ENCODE measurements at regions not wholly inside any gene's neighbourhood (a gene's known extent, or its start where the extent isn't known, plus 50 kb on each side); places are given as distances from the start of the nearest gene placed in this dataset.

DNA sequence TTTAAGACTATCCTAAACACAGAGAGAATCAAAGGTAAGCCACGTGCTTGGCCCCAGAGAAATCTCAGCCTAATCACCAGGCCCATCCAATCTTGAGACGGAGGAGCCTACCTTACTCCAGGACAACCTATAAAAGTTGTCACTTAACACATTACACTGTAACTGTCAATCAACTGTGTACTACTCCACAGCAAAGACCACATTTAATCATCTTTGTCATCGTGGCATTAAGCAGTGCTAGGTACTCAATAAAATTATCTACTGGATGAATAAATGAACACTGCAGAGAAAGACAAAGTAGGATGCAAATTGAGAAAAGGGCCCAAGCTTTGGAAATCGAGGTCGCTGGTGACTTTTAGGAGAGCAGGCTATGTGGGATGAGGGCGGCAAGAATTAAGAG lies 466.7 kb downstream of the SHQ1 start:
- H3K4me1 Mint-ChIP-seq (ENCODE audit: low read depth), result peaks cover 89% of the 10 kb centered on the region
- DNase-seq (no peak), ATAC-seq (replicated peaks in 1 of 2) (no peak)
- peak overlapping the region; percentile 39 for H3K27ac Mint-ChIP-seq
- peaks cover 5 to 22% of the 10 kb centered on the region in 2 donors for H3K36me3 Mint-ChIP-seq (ENCODE audit: insufficient read depth in 2 of 2)
- H3K27me3 Mint-ChIP-seq (ENCODE audit: low read depth), result no peaks in the 10 kb centered on the region
- H3K4me3 Mint-ChIP-seq, result no peak overlapping the region
- no peaks in the 10 kb centered on the region for H3K9me3 Mint-ChIP-seq

DNA sequence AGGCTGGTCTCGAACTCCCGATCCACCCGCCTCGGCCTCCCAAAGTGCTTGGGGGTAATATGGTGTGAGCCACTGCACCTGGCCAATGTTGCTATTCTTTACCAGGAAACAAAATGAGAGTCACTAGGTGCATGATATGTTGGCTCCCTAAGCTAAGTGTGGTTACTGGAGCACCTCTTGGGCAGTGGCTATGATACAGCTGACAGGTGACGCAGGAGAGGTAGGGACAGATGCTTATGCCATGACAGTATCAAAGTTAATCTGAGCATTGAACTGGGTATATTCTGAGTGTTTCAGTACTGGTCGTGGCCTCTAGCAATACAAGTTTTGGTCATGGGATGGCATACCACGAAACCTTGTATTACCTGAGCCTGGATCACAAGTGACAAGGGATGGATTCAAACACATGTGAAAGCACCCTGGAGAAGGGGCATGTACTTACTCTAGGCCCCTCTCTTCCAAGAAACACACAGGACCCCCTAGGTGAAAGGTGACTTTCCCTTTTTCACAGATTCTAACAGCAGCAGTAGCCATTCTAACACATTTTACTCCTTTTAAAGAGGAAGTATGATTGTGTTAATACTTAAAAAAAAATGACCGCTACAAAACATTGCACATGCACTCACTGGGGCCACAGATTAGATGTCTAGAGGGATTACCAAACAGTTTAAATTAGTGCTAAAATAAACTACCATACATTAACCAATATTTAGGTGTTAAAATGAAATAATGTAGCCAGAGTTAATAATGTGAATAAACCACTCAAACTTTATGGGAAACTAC lies 467.3 kb downstream of the SHQ1 start:
- DNase-seq (no peak), ATAC-seq (replicated peaks in 1 of 2) (peak; percentile 34 to 43)
- peak overlapping the region; percentile 39 for H3K27ac Mint-ChIP-seq
- no peak overlapping the region for H3K4me3 Mint-ChIP-seq
- H3K4me1 Mint-ChIP-seq (ENCODE audit: low read depth), result peaks cover 89% of the 10 kb centered on the region
- H3K27me3 Mint-ChIP-seq (ENCODE audit: low read depth), result no peaks in the 10 kb centered on the region
- no peaks in the 10 kb centered on the region for H3K9me3 Mint-ChIP-seq
- peaks cover 4 to 20% of the 10 kb centered on the region in 2 donors for H3K36me3 Mint-ChIP-seq (ENCODE audit: insufficient read depth in 2 of 2)

GRCh38 chr3:72380193-72380592 lies 468.1 kb downstream of the SHQ1 start:
- peaks cover 93% of the 10 kb centered on the region for H3K4me1 Mint-ChIP-seq (ENCODE audit: low read depth)
- no peak overlapping the region for H3K4me3 Mint-ChIP-seq
- no peak for ATAC-seq (replicated peaks in 1 of 2)
- no peak for DNase-seq
- peaks cover 4 to 20% of the 10 kb centered on the region in 2 donors for H3K36me3 Mint-ChIP-seq (ENCODE audit: insufficient read depth in 2 of 2)
- H3K27ac Mint-ChIP-seq, result no peak overlapping the region
- H3K27me3 Mint-ChIP-seq (ENCODE audit: low read depth), result no peaks in the 10 kb centered on the region
- H3K9me3 Mint-ChIP-seq, result no peaks in the 10 kb centered on the region

GRCh38 chr3:72379500-72380187 lies 468.6 kb downstream of the SHQ1 start:
- no peak overlapping the region for H3K27ac Mint-ChIP-seq
- H3K27me3 Mint-ChIP-seq (ENCODE audit: low read depth), result no peaks in the 10 kb centered on the region
- no peaks in the 10 kb centered on the region for H3K9me3 Mint-ChIP-seq
- no peak overlapping the region for H3K4me3 Mint-ChIP-seq
- peaks cover 4 to 18% of the 10 kb centered on the region in 2 donors for H3K36me3 Mint-ChIP-seq (ENCODE audit: insufficient read depth in 2 of 2)
- ATAC-seq (replicated peaks in 1 of 2), result no peak
- DNase-seq, result no peak
- peaks cover 93% of the 10 kb centered on the region for H3K4me1 Mint-ChIP-seq (ENCODE audit: low read depth)

DNA sequence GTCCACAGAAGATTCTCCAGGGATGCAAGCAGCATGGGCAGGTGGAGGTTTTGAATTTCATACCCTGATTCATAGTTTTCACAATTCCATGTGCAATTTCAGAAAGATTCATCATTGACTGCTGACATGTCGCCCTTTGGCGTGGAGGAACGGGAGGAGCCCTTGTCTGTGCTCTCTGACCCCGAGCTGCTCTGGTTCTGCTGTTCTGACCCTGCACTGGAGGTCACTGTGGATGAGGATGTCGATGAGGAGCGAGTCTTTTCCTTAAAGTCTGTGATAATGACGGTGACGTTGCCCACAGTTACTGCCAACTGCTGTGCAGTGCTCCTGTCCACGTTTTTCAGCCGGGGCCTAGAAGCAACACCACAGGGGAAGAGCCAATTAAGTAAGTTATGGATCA lies 470.0 kb downstream of the SHQ1 start:
- no peak for DNase-seq
- peaks cover 93% of the 10 kb centered on the region for H3K4me1 Mint-ChIP-seq (ENCODE audit: low read depth)
- no peak overlapping the region for H3K27ac Mint-ChIP-seq

DNA sequence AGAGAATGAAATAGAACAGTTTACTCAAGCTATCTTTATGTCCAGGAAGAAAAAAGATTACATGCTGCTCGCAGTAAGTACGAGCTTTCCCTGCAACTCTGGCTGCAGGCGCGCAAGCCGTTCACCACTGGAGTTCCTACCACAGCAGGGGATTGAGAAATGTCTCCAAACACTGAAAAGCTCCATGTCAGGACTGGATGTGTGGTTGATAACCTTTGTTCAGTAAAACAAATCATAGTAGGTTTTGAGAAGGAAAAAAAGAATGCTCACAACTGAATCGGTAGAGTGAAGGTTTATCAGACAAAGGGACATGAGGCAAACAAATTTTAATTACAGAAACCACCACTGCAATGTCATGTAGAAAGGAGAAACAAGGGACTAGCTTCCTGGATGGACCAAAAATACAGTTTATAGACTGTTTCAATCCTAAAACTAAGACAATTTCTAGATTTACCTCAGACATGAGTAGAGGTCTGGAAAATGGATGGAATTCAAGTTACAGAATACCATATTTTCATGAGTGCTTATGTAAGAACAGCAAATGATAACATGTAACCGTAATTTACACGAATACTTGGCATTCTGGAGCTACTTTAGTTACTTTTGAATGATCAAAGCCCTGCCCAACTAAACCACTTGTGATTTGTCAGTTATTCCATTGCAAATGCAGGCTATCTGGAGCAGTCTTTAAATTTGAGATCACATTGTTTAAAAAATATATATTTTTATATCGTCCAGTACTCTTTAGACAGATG lies 471.1 kb downstream of the SHQ1 start:
- H3K4me1 Mint-ChIP-seq (ENCODE audit: low read depth), result peaks cover 93% of the 10 kb centered on the region
- H3K27me3 Mint-ChIP-seq (ENCODE audit: low read depth), result no peaks in the 10 kb centered on the region
- no peaks in the 10 kb centered on the region for H3K9me3 Mint-ChIP-seq
- no peak for ATAC-seq (replicated peaks in 1 of 2)
- DNase-seq, result no peak
- no peak overlapping the region for H3K27ac Mint-ChIP-seq
- peaks cover 2 to 21% of the 10 kb centered on the region in 2 donors for H3K36me3 Mint-ChIP-seq (ENCODE audit: insufficient read depth in 2 of 2)
- H3K4me3 Mint-ChIP-seq, result no peak overlapping the region

More for the DNA sequence above, 470.0 kb downstream of the SHQ1 start:
- Mint-ChIP-seq H3K9me3 (no peaks in the 10 kb centered on the region), H3K27me3 (ENCODE audit: low read depth) (no peaks in the 10 kb centered on the region), H3K36me3 (ENCODE audit: insufficient read depth in 2 of 2) (peaks cover 4 to 21% of the 10 kb centered on the region in 2 donors), H3K4me3 (no peak overlapping the region)
- ATAC-seq (replicated peaks in 1 of 2), result no peak

- H3K9me3 Mint-ChIP-seq, result no peaks in the 10 kb centered on the region
- DNase-seq (peak; percentile 40 to 61), ATAC-seq (replicated peaks in 1 of 2) (peak; percentile 85 to 87)
- peaks cover 2 to 21% of the 10 kb centered on the region in 2 donors for H3K36me3 Mint-ChIP-seq (ENCODE audit: insufficient read depth in 2 of 2)
- peak overlapping the region; percentile 76 for H3K27ac Mint-ChIP-seq
- no peaks in the 10 kb centered on the region for H3K27me3 Mint-ChIP-seq (ENCODE audit: low read depth)
- H3K4me1 Mint-ChIP-seq (ENCODE audit: low read depth), result peaks cover 88% of the 10 kb centered on the region
- H3K4me3 Mint-ChIP-seq, result peak overlapping the region; percentile 64 to 81
These were observed 472.8 kb downstream of the SHQ1 start for GRCh38 chr3:72375237-72376076.

GRCh38 chr3:72373139-72373538 lies 475.1 kb downstream of the SHQ1 start:
- H3K9me3 Mint-ChIP-seq, result no peaks in the 10 kb centered on the region
- H3K36me3 Mint-ChIP-seq (ENCODE audit: insufficient read depth in 2 of 2), result peaks cover under 1 to 12% of the 10 kb centered on the region in 2 donors
- H3K4me1 Mint-ChIP-seq (ENCODE audit: low read depth), result peaks cover 64% of the 10 kb centered on the region
- ATAC-seq (replicated peaks in 1 of 2) (no peak), DNase-seq (no peak)
- H3K27ac Mint-ChIP-seq, result no peak overlapping the region
- no peak overlapping the region for H3K4me3 Mint-ChIP-seq
- no peaks in the 10 kb centered on the region for H3K27me3 Mint-ChIP-seq (ENCODE audit: low read depth)

DNA sequence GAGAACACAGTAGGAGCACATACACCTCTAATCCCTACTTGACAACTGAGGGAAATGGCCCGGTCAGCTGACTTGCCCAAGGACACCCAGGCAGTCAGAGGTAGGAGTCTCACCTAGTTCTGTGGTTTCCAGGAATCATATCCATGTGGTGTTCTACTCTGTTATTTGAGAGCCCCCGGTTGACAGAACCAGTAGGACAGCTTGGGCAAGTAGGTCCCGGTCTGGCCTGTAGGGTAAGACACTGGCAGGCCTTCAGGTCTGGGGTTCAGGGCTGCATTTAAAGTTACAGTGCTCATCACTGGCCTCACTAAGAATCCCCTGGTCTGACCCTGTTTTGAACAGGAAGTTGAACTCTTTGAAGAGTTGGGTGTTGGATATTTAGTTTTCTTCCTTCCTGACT lies 476.1 kb downstream of the SHQ1 start:
- Mint-ChIP-seq H3K4me3 (no peak overlapping the region), H3K4me1 (ENCODE audit: low read depth) (peaks cover 61% of the 10 kb centered on the region), H3K36me3 (ENCODE audit: insufficient read depth in 2 of 2) (peaks cover 0 to 10% of the 10 kb centered on the region in 2 donors), H3K27me3 (ENCODE audit: low read depth) (no peaks in the 10 kb centered on the region), H3K9me3 (no peaks in the 10 kb centered on the region), H3K27ac (no peak overlapping the region)
- no peak for ATAC-seq (replicated peaks in 1 of 2)
- no peak for DNase-seq

DNA sequence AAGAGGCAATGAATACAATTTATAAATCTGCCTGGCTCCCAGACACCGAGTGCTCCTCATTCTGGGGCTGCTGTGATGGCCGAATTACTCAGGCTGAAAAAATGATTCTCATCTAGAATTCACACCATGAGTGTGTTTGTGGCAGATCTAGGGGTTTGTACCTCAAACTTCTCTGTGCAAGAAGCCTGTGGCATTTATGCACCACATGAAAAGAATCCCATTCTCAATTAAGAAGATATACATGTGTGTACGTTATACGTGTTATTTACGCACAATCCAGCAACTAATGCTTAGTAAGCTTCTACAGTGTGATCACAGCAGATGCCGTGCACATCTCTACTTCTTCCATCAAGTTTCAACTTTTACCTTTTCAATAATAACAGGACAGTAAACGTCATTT lies 476.8 kb downstream of the SHQ1 start:
- Mint-ChIP-seq H3K27ac (no peak overlapping the region), H3K9me3 (no peaks in the 10 kb centered on the region), H3K36me3 (ENCODE audit: insufficient read depth in 2 of 2) (peaks cover 0 to 6% of the 10 kb centered on the region in 2 donors), H3K27me3 (ENCODE audit: low read depth) (no peaks in the 10 kb centered on the region), H3K4me3 (peak overlapping the region in 1 of 2 donors; percentile 7), H3K4me1 (ENCODE audit: low read depth) (peaks cover 53% of the 10 kb centered on the region)
- ATAC-seq (replicated peaks in 1 of 2), result peak in 1 of 2 donors; percentile 18
- DNase-seq, result peak in 1 of 2 donors; percentile 23

DNA sequence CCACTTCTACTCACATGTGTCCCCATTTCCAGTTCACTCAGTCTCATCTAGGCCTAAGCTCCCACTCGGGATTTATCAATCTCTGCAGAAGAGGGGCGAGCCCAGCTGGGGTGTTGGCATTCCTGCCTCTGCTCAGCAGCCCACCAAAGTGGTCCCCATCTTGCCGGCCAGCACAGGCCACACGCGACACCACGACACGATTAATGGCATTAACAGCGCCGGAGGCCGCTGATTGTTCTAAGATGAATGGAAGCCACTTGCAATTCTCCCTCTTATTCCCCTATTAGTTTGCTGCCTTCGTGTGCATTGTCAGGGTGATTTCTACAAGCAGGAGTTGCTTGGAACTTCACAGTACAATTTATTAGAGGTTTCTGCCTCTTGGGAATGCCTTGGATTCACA lies 477.3 kb downstream of the SHQ1 start:
- no peak for ATAC-seq (replicated peaks in 1 of 2)

DNA sequence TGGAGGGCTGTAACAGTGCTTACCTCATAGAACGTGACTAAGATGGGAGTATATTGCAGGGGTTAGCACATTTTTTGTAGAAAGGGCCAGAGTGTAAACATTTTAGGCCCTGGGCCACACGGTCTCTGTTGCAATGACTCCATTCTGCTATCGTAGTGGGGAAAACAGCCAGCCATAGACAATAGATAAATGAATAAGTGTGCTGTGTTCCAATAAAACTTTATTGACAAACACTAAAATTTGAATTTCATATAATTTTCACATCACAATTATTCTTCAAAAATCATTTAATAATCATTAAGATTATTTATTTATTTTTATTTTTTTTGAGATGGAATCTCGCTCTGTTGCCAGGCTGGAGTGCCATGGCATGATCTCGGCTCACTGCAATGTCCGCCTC lies 478.6 kb downstream of the SHQ1 start:
- H3K4me3 Mint-ChIP-seq, result no peak overlapping the region
- H3K27me3 Mint-ChIP-seq (ENCODE audit: low read depth), result no peaks in the 10 kb centered on the region
- H3K9me3 Mint-ChIP-seq, result no peaks in the 10 kb centered on the region
- ATAC-seq (replicated peaks in 1 of 2) (no peak), DNase-seq (no peak)
- no peak overlapping the region for H3K27ac Mint-ChIP-seq
- H3K36me3 Mint-ChIP-seq (ENCODE audit: insufficient read depth in 2 of 2), result peaks cover 0 to 6% of the 10 kb centered on the region in 2 donors
- peaks cover 37% of the 10 kb centered on the region for H3K4me1 Mint-ChIP-seq (ENCODE audit: low read depth)

More for the DNA sequence above, 477.3 kb downstream of the SHQ1 start:
- no peaks in the 10 kb centered on the region for H3K27me3 Mint-ChIP-seq (ENCODE audit: low read depth)
- no peak for DNase-seq
- peaks cover 0 to 6% of the 10 kb centered on the region in 2 donors for H3K36me3 Mint-ChIP-seq (ENCODE audit: insufficient read depth in 2 of 2)
- H3K9me3 Mint-ChIP-seq, result no peaks in the 10 kb centered on the region
- H3K4me3 Mint-ChIP-seq, result no peak overlapping the region
- no peak overlapping the region for H3K27ac Mint-ChIP-seq
- H3K4me1 Mint-ChIP-seq (ENCODE audit: low read depth), result peaks cover 49% of the 10 kb centered on the region
